RKO (cell line): ENCODE measurements at regions not wholly inside any gene's neighbourhood (a gene's known extent, or its start where the extent isn't known, plus 50 kb on each side); places are given as distances from the start of the nearest gene placed in this dataset.

Experiments
- DNase-seq: peaks from one replicate; pipeline ENCODE4 v3.0.0-alpha.2; 2016; ENCODE audit warnings: low spot score

- no peak for DNase-seq
These were observed 344.1 kb upstream of the TRAM1L1 start for GRCh38 chr4:117429506-117429905.

- no peak for DNase-seq
These were observed 349.0 kb upstream of the TRAM1L1 start for GRCh38 chr4:117434424-117434823.

GRCh38 chr4:117447925-117448324 lies 362.5 kb upstream of the TRAM1L1 start:
- DNase-seq = no peak

- DNase-seq = no peak
These were observed 369.7 kb upstream of the TRAM1L1 start for GRCh38 chr4:117455088-117455487.

- no peak for DNase-seq
These were observed 381.0 kb upstream of the TRAM1L1 start for GRCh38 chr4:117466388-117466787.

GRCh38 chr4:117467404-117467803 lies 382.0 kb upstream of the TRAM1L1 start:
- no peak for DNase-seq

- DNase-seq = no peak
These were observed 389.6 kb upstream of the TRAM1L1 start for GRCh38 chr4:117474987-117475386.

GRCh38 chr4:117477925-117478324 lies 392.5 kb upstream of the TRAM1L1 start:
- no peak for DNase-seq

GRCh38 chr4:117478702-117479101 lies 393.3 kb upstream of the TRAM1L1 start:
- DNase-seq = no peak

GRCh38 chr4:117479673-117480072 lies 394.3 kb upstream of the TRAM1L1 start:
- DNase-seq = no peak

- DNase-seq = no peak
These were observed 396.4 kb upstream of the TRAM1L1 start for GRCh38 chr4:117481742-117482141.

- DNase-seq = no peak
These were observed 403.3 kb upstream of the TRAM1L1 start for GRCh38 chr4:117488692-117489091.

GRCh38 chr4:117489107-117489506 lies 403.7 kb upstream of the TRAM1L1 start:
- no peak for DNase-seq

GRCh38 chr4:117491516-117491915 lies 406.1 kb upstream of the TRAM1L1 start:
- no peak for DNase-seq

- DNase-seq = no peak
These were observed 410.4 kb upstream of the TRAM1L1 start for GRCh38 chr4:117495802-117496201.

- DNase-seq = no peak
These were observed 427.0 kb upstream of the TRAM1L1 start for GRCh38 chr4:117512414-117512813.

GRCh38 chr4:117514391-117515175 lies 429.2 kb upstream of the TRAM1L1 start:
- no peak for DNase-seq

- DNase-seq = no peak
These were observed 430.5 kb upstream of the TRAM1L1 start for GRCh38 chr4:117515921-117516320.

- no peak for DNase-seq
These were observed 442.2 kb upstream of the TRAM1L1 start for GRCh38 chr4:117527601-117528000.

- DNase-seq = no peak
These were observed 444.0 kb upstream of the TRAM1L1 start for GRCh38 chr4:117529401-117529800.

GRCh38 chr4:117533501-117533900 lies 448.1 kb upstream of the TRAM1L1 start:
- no peak for DNase-seq

GRCh38 chr4:117545039-117545438 lies 459.7 kb upstream of the TRAM1L1 start:
- no peak for DNase-seq

GRCh38 chr4:117549524-117549923 lies 464.1 kb upstream of the TRAM1L1 start:
- DNase-seq = no peak

- no peak for DNase-seq
These were observed 464.7 kb upstream of the TRAM1L1 start for GRCh38 chr4:117550085-117550484.
